Endothelial cell of umbilical vein (primary cell): ENCODE measurements at regions not wholly inside any gene's neighbourhood (a gene's known extent, or its start where the extent isn't known, plus 50 kb on each side); places are given as distances from the start of the nearest gene placed in this dataset.

ENCODE experiments used
- BruUV-seq: library from RNA; stranded (reverse); fragments of 400-500 nt; replicated peaks from 2 replicates; lab custom pipeline; 2021; lab: Mats Ljungman, UMichigan
- CTCF ChIA-PET: fragments of 300-600, 350-600 bp; sonication (Branson Sonifier 250); formaldehyde crosslinking; loops from one replicate; lab custom pipeline; 2021; ENCODE audit warnings: antibody characterized with exemption, inconsistent platforms; lab: Charles Lee
- POLR2A ChIA-PET: fragments of 300-600, 350-600 bp; sonication (Branson Sonifier 250); formaldehyde crosslinking; loops from one replicate; lab custom pipeline; 2021; ENCODE audit warnings: antibody characterized with exemption, inconsistent platforms; lab: Charles Lee
- DNase-seq: peaks from one replicate; pipeline ENCODE4 v3.0.0-alpha.2; 2011; ENCODE audit warnings: low read depth, low spot score
- FAIRE-seq: peaks from 2 replicates; lab custom pipeline; 2011; peaks lifted over from hg19 to GRCh38; lab: Jason Lieb, UNC
- H2AFZ ChIP-seq: 2 replicates; pipeline ENCODE4 v1.6.0; 2012; ENCODE audit warnings: low read depth, low read length, control low read depth, inconsistent platforms
- H3K27ac ChIP-seq: 2 replicates; pipeline ENCODE4 v1.5.1; 2011; ENCODE audit warnings: low read depth, mild to moderate bottlenecking, control low read depth, low read length, moderate library complexity; ENCODE audit not compliant: insufficient read depth
- H3K27me3 ChIP-seq, 2 experiments: 2 replicates each; pipeline versions ENCODE4 v1.6.0 to v1.6.1; 2011; ENCODE audit warnings: low read length in 2 of 2, mixed read lengths in 1 of 2; ENCODE audit not compliant: control insufficient read depth in 2 of 2, insufficient read depth in 2 of 2
- H3K36me3 ChIP-seq, 2 experiments: 2 replicates in 1 of 2; 3 replicates in 1 of 2; pipeline ENCODE4 v1.5.1; 2011; ENCODE audit warnings: low read length in 2 of 2, mild to moderate bottlenecking in 1 of 2, moderate library complexity in 1 of 2; ENCODE audit not compliant: control insufficient read depth in 2 of 2, insufficient read depth in 2 of 2; ENCODE audit errors: extremely low read depth in 1 of 2
- H3K4me1 ChIP-seq: 3 replicates; pipeline ENCODE4 v1.5.1; 2011; ENCODE audit warnings: mild to moderate bottlenecking, low read length; ENCODE audit not compliant: control insufficient read depth, insufficient read depth; ENCODE audit errors: extremely low read depth
- H3K4me2 ChIP-seq: 2 replicates; pipeline ENCODE4 v1.6.1; 2011; ENCODE audit warnings: low read length, control low read depth, mixed read lengths; ENCODE audit not compliant: insufficient read depth
- H3K4me3 ChIP-seq, 3 experiments: fragments of 200-600 bp in 1 of 3; sonication (generic), shearing (Covaris generic) in 1 of 3; replicated peaks in 1 of 3; 2 replicates each; pipeline ENCODE4 v1.5.1; 2011 to 2016; ENCODE audit warnings: control low read depth in 3 of 3, low read length in 3 of 3, mild to moderate bottlenecking in 2 of 3, inconsistent platforms in 1 of 3, low read depth in 1 of 3, moderate library complexity in 1 of 3; ENCODE audit not compliant: insufficient read depth in 1 of 3
- H3K79me2 ChIP-seq: 2 replicates; pipeline ENCODE4 v1.6.0; 2012; ENCODE audit warnings: low read length, inconsistent platforms; ENCODE audit not compliant: control insufficient read depth, insufficient read depth
- H3K9ac ChIP-seq: replicated peaks from 2 replicates; pipeline ENCODE3; 2011; ENCODE audit warnings: low read length, control low read depth; ENCODE audit not compliant: insufficient read depth; ENCODE audit errors: extremely low read depth
- H3K9me1 ChIP-seq: replicated peaks from 3 replicates; pipeline ENCODE4 v1.6.0; 2011; ENCODE audit warnings: mild to moderate bottlenecking, low read length; ENCODE audit not compliant: control insufficient read depth, insufficient read depth; ENCODE audit errors: extremely low read depth
- H3K9me3 ChIP-seq: replicated peaks from 2 replicates; pipeline ENCODE4 v1.5.1; 2012; ENCODE audit warnings: low read length, inconsistent platforms; ENCODE audit not compliant: control insufficient read depth, insufficient read depth
- H4K20me1 ChIP-seq: replicated peaks from 2 replicates; pipeline ENCODE3; 2011; ENCODE audit warnings: mild to moderate bottlenecking, low read length; ENCODE audit not compliant: control insufficient read depth, insufficient read depth; ENCODE audit errors: extremely low read depth
- EZH2 ChIP-seq: IDR thresholded peaks from 2 replicates; pipeline ENCODE4 v1.6.1; 2012; ENCODE audit warnings: borderline replicate concordance, low read depth, mild to moderate bottlenecking, moderate library complexity, low read length, inconsistent platforms; ENCODE audit not compliant: severe bottlenecking
- FOS ChIP-seq: IDR thresholded peaks from 2 replicates; pipeline ENCODE4 v1.6.1; 2011; ENCODE audit warnings: mild to moderate bottlenecking, low read length, moderate library complexity, borderline replicate concordance; ENCODE audit not compliant: insufficient read depth
- GATA2 ChIP-seq: IDR thresholded peaks from 2 replicates; pipeline ENCODE4 v1.7.0; 2011; ENCODE audit warnings: low read depth, mild to moderate bottlenecking, moderate library complexity, mixed read lengths, low read length; ENCODE audit not compliant: insufficient read length, insufficient read depth
- JUN ChIP-seq: IDR thresholded peaks from 2 replicates; pipeline ENCODE4 v1.6.1; 2011; ENCODE audit warnings: borderline replicate concordance, low read depth; ENCODE audit not compliant: insufficient read length, insufficient read depth
- MYC ChIP-seq: IDR thresholded peaks from one replicate; pipeline ENCODE4 v1.6.1; 2011; ENCODE audit warnings: mild to moderate bottlenecking, low read depth, low read length
- POLR2A ChIP-seq: IDR thresholded peaks from 2 replicates; pipeline ENCODE4 v1.6.1; 2012; ENCODE audit warnings: low read depth, mild to moderate bottlenecking, control low read depth, low read length
- POLR2AphosphoS5 ChIP-seq: IDR thresholded peaks from 2 replicates; pipeline ENCODE4 v1.6.1; 2012; ENCODE audit warnings: low read depth, mild to moderate bottlenecking, control low read depth, low read length, moderate library complexity; ENCODE audit not compliant: insufficient read depth
- dilution Hi-C: fragments of 300-500 bp; cut with MboI; formaldehyde crosslinking; loops from one replicate; pipeline ENCODE4 v1.15.0; 2019; ENCODE audit warnings: low sequenced_read_pairs; ENCODE audit not compliant: extremely low pct_ligation_motif_present
- intact Hi-C: fragments of 100-400 bp; cut with micrococcal nuclease; formaldehyde crosslinking; loops from one replicate; pipeline ENCODE4 v1.10.0; 2022
- TF ChIP-seq, protein P1 (sequence below): IDR thresholded peaks from 2 replicates; pipeline ENCODE4 v1.6.1; 2011; ENCODE audit not compliant: insufficient read depth, insufficient read length
- TF ChIP-seq, protein P2 (sequence below), 2 donors: IDR thresholded peaks; 1 replicate in 1 of 2; 2 replicates in 1 of 2; pipeline ENCODE4 v1.5.1; 2011; ENCODE audit warnings: low read length in 2 of 2, mild to moderate bottlenecking in 2 of 2, moderate library complexity in 2 of 2, control low read depth in 1 of 2, inconsistent platforms in 1 of 2, low read depth in 1 of 2; ENCODE audit not compliant: insufficient read depth in 1 of 2; ENCODE audit errors: extremely low read depth in 1 of 2

DNA sequence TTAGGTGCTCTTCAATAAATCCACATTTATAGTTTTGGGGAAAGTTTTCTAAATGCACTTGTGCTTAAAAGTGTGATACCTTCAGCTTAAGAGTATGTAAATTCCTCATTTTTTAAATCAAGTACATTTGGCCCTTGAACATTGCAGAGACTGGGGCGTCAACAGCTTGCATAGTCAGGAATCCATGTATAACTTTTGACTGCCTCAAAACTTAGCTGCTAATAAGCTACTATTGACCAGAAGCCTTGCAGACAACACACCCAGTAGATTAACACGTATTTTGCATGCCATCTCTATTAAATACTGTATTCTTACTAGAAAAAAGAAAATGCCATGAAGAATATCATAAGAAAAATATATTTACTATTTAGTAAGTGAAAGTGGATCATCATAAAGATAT lies 1211.8 kb upstream of the ALCAM start:
- H3K4me2 ChIP-seq, result no peak overlapping the region
- no peak for TF ChIP-seq FOS
- TF ChIP-seq, protein P1, sequence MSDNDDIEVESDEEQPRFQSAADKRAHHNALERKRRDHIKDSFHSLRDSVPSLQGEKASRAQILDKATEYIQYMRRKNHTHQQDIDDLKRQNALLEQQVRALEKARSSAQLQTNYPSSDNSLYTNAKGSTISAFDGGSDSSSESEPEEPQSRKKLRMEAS, result no peak
- no peak for TF ChIP-seq JUN
- TF ChIP-seq GATA2, result no peak
- TF ChIP-seq, protein P2, sequence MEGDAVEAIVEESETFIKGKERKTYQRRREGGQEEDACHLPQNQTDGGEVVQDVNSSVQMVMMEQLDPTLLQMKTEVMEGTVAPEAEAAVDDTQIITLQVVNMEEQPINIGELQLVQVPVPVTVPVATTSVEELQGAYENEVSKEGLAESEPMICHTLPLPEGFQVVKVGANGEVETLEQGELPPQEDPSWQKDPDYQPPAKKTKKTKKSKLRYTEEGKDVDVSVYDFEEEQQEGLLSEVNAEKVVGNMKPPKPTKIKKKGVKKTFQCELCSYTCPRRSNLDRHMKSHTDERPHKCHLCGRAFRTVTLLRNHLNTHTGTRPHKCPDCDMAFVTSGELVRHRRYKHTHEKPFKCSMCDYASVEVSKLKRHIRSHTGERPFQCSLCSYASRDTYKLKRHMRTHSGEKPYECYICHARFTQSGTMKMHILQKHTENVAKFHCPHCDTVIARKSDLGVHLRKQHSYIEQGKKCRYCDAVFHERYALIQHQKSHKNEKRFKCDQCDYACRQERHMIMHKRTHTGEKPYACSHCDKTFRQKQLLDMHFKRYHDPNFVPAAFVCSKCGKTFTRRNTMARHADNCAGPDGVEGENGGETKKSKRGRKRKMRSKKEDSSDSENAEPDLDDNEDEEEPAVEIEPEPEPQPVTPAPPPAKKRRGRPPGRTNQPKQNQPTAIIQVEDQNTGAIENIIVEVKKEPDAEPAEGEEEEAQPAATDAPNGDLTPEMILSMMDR (IDR thresholded peaks at IDR 0.05; ENCODE audit: extremely low read depth in 1 of 2, insufficient read depth in 1 of 2, low read depth in 1 of 2, low read length in 2 of 2), result no peak
- TF ChIP-seq EZH2, result no peak
- TF ChIP-seq POLR2A, result no peak
- no peak for TF ChIP-seq POLR2AphosphoS5
- TF ChIP-seq MYC, result no peak
- H3K27ac ChIP-seq, result no peak overlapping the region
- intact Hi-C loops, result no loop called here
- H3K9me3 ChIP-seq, result no peaks in the 10 kb centered on the region
- H3K79me2 ChIP-seq, result no peaks in the 10 kb centered on the region
- no peak overlapping the region for H2AFZ ChIP-seq
- dilution Hi-C loops, result no loop called here
- FAIRE-seq (no peak), DNase-seq (no peak)
- H3K36me3 ChIP-seq, result no peaks in the 10 kb centered on the region
- no peaks in the 10 kb centered on the region for H3K4me1 ChIP-seq
- no peak overlapping the region for H3K4me3 ChIP-seq
- no peaks in the 10 kb centered on the region for H3K9me1 ChIP-seq
- H3K27me3 ChIP-seq, result no peaks in the 10 kb centered on the region
- CTCF ChIA-PET, result no interaction called here
- H3K9ac ChIP-seq, result no peak overlapping the region
- H4K20me1 ChIP-seq, result no peaks in the 10 kb centered on the region
- POLR2A ChIA-PET, result no interaction called here
- no TSS peak for BruUV-seq
